ENCODE measurements at regions not wholly inside any gene's neighbourhood (a gene's known extent, or its start where the extent isn't known, plus 50 kb on each side); places are given as distances from the start of the nearest gene placed in this dataset.

DNA sequence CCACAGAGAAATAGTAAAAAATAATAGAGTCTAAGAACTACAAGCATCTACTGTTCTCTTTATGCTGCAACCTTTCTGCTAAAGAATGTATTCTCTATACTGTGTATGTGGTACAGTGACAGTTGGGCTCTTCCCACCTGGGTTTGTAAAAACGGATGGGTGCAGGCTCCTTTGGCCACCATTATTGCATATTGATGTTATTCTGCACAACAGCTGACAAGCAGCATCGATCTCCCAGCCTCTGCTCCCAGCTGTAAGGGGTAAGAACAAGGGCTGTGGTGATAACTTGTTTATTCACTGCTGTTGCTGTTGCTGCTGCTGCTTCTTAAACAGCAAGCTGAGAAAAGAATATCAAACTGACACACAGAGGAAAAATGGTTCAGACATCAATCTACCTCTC lies 56.1 kb downstream of the KCNRG start:
- peaks cover 97% of the 10 kb centered on the region for H3K79me2 ChIP-seq (ENCODE audit: insufficient read depth)
- peaks cover 9% of the 10 kb centered on the region; the same call in 1 of the 2 replicates for H3K36me3 ChIP-seq (ENCODE audit: low read depth)
- no peaks in the 10 kb centered on the region for H3K9me3 ChIP-seq (ENCODE audit: low read depth)
- H2AFZ ChIP-seq = peak overlapping the region; percentile 14; the same call in 1 of the 2 replicates
- H4K20me1 ChIP-seq (ENCODE audit: insufficient read depth) = no peaks in the 10 kb centered on the region
- H3K4me1 ChIP-seq (ENCODE audit: insufficient read depth) = peaks cover 61% of the 10 kb centered on the region
- no peaks in the 10 kb centered on the region for H3K27me3 ChIP-seq (replicated peaks; ENCODE audit: insufficient read depth)
- H3F3A ChIP-seq (ENCODE audit: insufficient read depth) = 0 out of 2 replicates have a peak, but pooled peaks cover 6% of the 10 kb centered on the region
- WGBS, 2 experiments (ENCODE audit: low coverage in 1 of 2, low lambda C conversion rate in 2 of 2, missing lambda C conversion rate in 2 of 2) = 61 to 62% methylated on average over 2 of the region's 2 CpGs
- H3K4me3 ChIP-seq = peak overlapping the region; percentile 8; the same call in 1 of the 2 replicates
- no peak overlapping the region for H3K27ac ChIP-seq
- H3K4me2 ChIP-seq (ENCODE audit: unreplicated experiment) = peak overlapping the region; percentile 38
- DNase-seq = no peak
- 0 out of 2 replicates have a peak overlapping the region, but pooled peaks have one; percentile 0 for H3K9ac ChIP-seq
- no peaks in the 10 kb centered on the region for H3K9me2 ChIP-seq (ENCODE audit: insufficient read depth)
- TF ChIP-seq EZH2 (IDR thresholded peaks at IDR 0.05; ENCODE audit: insufficient read depth, poor library complexity, severe bottlenecking) (no peak), EZH2phosphoT487 (IDR thresholded peaks at IDR 0.05; ENCODE audit: insufficient read depth, low read depth) (no peak)
- in situ Hi-C loops (cut with MboI) = no loop called here

DNA sequence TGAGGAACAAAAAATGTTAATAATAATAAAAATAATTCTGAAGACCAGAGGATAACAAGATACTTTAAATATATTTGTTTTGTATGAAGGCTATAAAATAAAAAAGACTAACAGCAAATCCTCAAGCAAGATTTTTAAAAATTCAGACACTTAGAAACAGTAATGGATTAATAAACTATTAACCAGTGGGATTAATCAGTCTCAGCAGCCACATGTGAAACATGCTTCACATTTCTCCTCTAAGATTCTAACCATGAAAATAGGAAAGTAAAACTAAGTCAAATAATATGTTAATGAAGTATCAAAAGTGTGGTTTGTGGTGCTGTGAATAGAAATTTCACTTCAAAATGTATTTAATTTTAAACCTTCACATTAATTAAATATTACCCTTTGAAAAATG lies 57.4 kb downstream of the KCNRG start:
- Histone ChIP-seq H2AFZ (peak overlapping the region; percentile 9; the same call in 1 of the 2 replicates), H3K4me3 (no peak overlapping the region), H3K27me3 (replicated peaks; ENCODE audit: insufficient read depth) (no peaks in the 10 kb centered on the region), H3K79me2 (ENCODE audit: insufficient read depth) (peaks cover 100% of the 10 kb centered on the region), H3K27ac (peak overlapping the region; percentile 15), H3K4me1 (ENCODE audit: insufficient read depth) (peaks cover 71% of the 10 kb centered on the region), H3K9me2 (ENCODE audit: insufficient read depth) (no peaks in the 10 kb centered on the region), H3K4me2 (ENCODE audit: unreplicated experiment) (peak overlapping the region; percentile 38), H3K9me3 (ENCODE audit: low read depth) (no peaks in the 10 kb centered on the region), H3F3A (ENCODE audit: insufficient read depth) (0 out of 2 replicates have a peak, but pooled peaks cover 6% of the 10 kb centered on the region), H3K36me3 (ENCODE audit: low read depth) (0 out of 2 replicates have a peak, but pooled peaks cover 2% of the 10 kb centered on the region), H4K20me1 (ENCODE audit: insufficient read depth) (no peaks in the 10 kb centered on the region), H3K9ac (peak overlapping the region; percentile 35)
- DNase-seq = no peak
- TF ChIP-seq EZH2 (IDR thresholded peaks at IDR 0.05; ENCODE audit: insufficient read depth, poor library complexity, severe bottlenecking) = no peak
- TF ChIP-seq EZH2phosphoT487 (IDR thresholded peaks at IDR 0.05; ENCODE audit: insufficient read depth, low read depth) = no peak
- in situ Hi-C loops (cut with MboI) = no loop called here

DNA sequence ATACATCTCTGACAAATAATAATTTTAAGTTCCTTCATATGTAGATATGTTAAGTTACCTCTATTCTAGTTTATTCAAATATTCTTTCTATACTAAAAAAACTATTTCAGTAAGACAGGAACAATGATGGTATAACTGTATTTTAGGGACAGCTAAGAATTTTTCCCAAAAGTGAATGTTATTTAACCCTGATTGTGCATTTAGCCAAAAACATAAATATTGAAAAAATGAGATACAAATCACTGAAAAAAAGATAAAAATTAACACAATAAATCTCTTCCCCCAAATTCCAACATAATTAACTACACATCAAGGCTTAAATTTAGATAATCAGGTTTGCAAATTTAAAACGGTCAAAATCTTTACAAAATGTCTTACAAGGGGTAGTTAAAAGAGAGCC lies 58.1 kb downstream of the KCNRG start:
- WGBS, 2 experiments (ENCODE audit: low coverage in 1 of 2, low lambda C conversion rate in 2 of 2, missing lambda C conversion rate in 2 of 2) = 89 to 97% methylated on average over 1 of the region's 1 CpG
- no peaks in the 10 kb centered on the region for H3K9me2 ChIP-seq (ENCODE audit: insufficient read depth)
- no peaks in the 10 kb centered on the region for H3K9me3 ChIP-seq (ENCODE audit: low read depth)
- H4K20me1 ChIP-seq (ENCODE audit: insufficient read depth) = no peaks in the 10 kb centered on the region
- H3K27me3 ChIP-seq (replicated peaks; ENCODE audit: insufficient read depth) = no peaks in the 10 kb centered on the region
- no peak for DNase-seq
- peaks cover 100% of the 10 kb centered on the region for H3K79me2 ChIP-seq (ENCODE audit: insufficient read depth)
- H3K4me3 ChIP-seq = no peak overlapping the region
- H3K27ac ChIP-seq = no peak overlapping the region
- H3K36me3 ChIP-seq (ENCODE audit: low read depth) = no peaks in the 10 kb centered on the region
- H2AFZ ChIP-seq = peak overlapping the region; percentile 40; the same call in 1 of the 2 replicates
- H3K4me2 ChIP-seq (ENCODE audit: unreplicated experiment) = no peak overlapping the region
- 0 out of 2 replicates have a peak, but pooled peaks cover 6% of the 10 kb centered on the region for H3F3A ChIP-seq (ENCODE audit: insufficient read depth)
- TF ChIP-seq EZH2 (IDR thresholded peaks at IDR 0.05; ENCODE audit: insufficient read depth, poor library complexity, severe bottlenecking) (no peak), EZH2phosphoT487 (IDR thresholded peaks at IDR 0.05; ENCODE audit: insufficient read depth, low read depth) (no peak)
- in situ Hi-C loops (cut with MboI) = no loop called here
- peaks cover 77% of the 10 kb centered on the region for H3K4me1 ChIP-seq (ENCODE audit: insufficient read depth)
- no peak overlapping the region for H3K9ac ChIP-seq

DNA sequence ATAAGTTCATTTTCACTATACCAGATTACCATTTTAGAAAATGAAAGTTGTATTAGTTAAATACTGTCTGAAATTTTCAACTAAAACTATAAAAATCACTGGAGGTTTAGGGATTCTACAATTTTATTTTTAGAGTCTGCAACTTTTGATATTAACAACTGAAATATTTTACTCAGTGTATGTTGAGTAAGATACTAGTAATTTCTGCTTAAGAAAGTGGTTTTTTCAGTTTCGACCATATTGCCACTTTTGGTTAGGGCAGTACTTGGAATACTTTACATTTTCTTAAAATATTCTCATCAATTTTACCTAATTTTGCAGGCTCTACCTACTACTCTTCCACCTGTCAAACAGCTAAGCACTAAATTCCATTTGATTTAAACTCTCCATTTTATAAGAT lies 59.6 kb downstream of the KCNRG start:
- Histone ChIP-seq H3K79me2 (ENCODE audit: insufficient read depth) (peaks cover 100% of the 10 kb centered on the region), H3K4me1 (ENCODE audit: insufficient read depth) (peaks cover 68% of the 10 kb centered on the region), H3K27me3 (replicated peaks; ENCODE audit: insufficient read depth) (no peaks in the 10 kb centered on the region), H3K9me3 (ENCODE audit: low read depth) (no peaks in the 10 kb centered on the region), H3K4me2 (ENCODE audit: unreplicated experiment) (peak overlapping the region; percentile 43), H3K27ac (no peak overlapping the region), H3K36me3 (ENCODE audit: low read depth) (no peaks in the 10 kb centered on the region), H2AFZ (peak overlapping the region; percentile 45; the same call in 1 of the 2 replicates), H3K9ac (peak overlapping the region; percentile 17; the same call in 1 of the 2 replicates), H3K9me2 (ENCODE audit: insufficient read depth) (no peaks in the 10 kb centered on the region), H4K20me1 (ENCODE audit: insufficient read depth) (no peaks in the 10 kb centered on the region), H3K4me3 (peak overlapping the region; percentile 5; the same call in 1 of the 2 replicates), H3F3A (ENCODE audit: insufficient read depth) (peaks cover 13% of the 10 kb centered on the region; the same call in 1 of the 2 replicates)
- in situ Hi-C loops (cut with MboI) = loop anchor here (25.0 kb wide), 1 partner anchor 462 kb away; no protein-coding TSS in a partner anchor
- 94 to 95% methylated on average over 1 of the region's 1 CpG for WGBS, 2 experiments (ENCODE audit: low coverage in 1 of 2, low lambda C conversion rate in 2 of 2, missing lambda C conversion rate in 2 of 2)
- DNase-seq = no peak
- no peak for TF ChIP-seq EZH2phosphoT487 (IDR thresholded peaks at IDR 0.05; ENCODE audit: insufficient read depth, low read depth)
- TF ChIP-seq EZH2 (IDR thresholded peaks at IDR 0.05; ENCODE audit: insufficient read depth, poor library complexity, severe bottlenecking) = no peak

Data from GM23248 (cell line).